HG03565 (cell line): ENCODE measurements at regions not wholly inside any gene's neighbourhood (a gene's known extent, or its start where the extent isn't known, plus 50 kb on each side); places are given as distances from the start of the nearest gene placed in this dataset.

Source experiments
- ATAC-seq: cut with Tn5 transposase; IDR thresholded peaks from one replicate; pipeline ENCODE4 v1.9.1; 2021; ENCODE audit warnings: mild to moderate bottlenecking, moderate library complexity; ENCODE audit not compliant: unreplicated experiment

GRCh38 chr17:77686903-77687302 is 271.6 kb upstream of the TNRC6C start:
- no peak for ATAC-seq

GRCh38 chr17:77687417-77687816 is 271.1 kb upstream of the TNRC6C start:
- ATAC-seq: no peak

- ATAC-seq: no peak
Observed at GRCh38 chr17:77687921-77688320, 270.6 kb upstream of the TNRC6C start.

- ATAC-seq: no peak
Observed at GRCh38 chr17:77688369-77688768, 270.1 kb upstream of the TNRC6C start.

- no peak for ATAC-seq
Observed at GRCh38 chr17:77690271-77691161, 268.0 kb upstream of the TNRC6C start.

- no peak for ATAC-seq
Observed at GRCh38 chr17:77691216-77692085, 267.1 kb upstream of the TNRC6C start.

GRCh38 chr17:77692571-77693161 is 265.8 kb upstream of the TNRC6C start:
- no peak for ATAC-seq

- ATAC-seq: no peak
Observed at GRCh38 chr17:77693301-77693700, 265.2 kb upstream of the TNRC6C start.

- ATAC-seq: no peak
Observed at GRCh38 chr17:77693776-77694175, 264.7 kb upstream of the TNRC6C start.

- no peak for ATAC-seq
Observed at GRCh38 chr17:77694391-77695363, 263.8 kb upstream of the TNRC6C start.

GRCh38 chr17:77695386-77695785 is 263.1 kb upstream of the TNRC6C start:
- ATAC-seq: no peak

- no peak for ATAC-seq
Observed at GRCh38 chr17:77696151-77696720, 262.3 kb upstream of the TNRC6C start.

GRCh38 chr17:77696721-77697460 is 261.6 kb upstream of the TNRC6C start:
- ATAC-seq: no peak

GRCh38 chr17:77697480-77698400 is 260.8 kb upstream of the TNRC6C start:
- no peak for ATAC-seq

GRCh38 chr17:77698903-77699623 is 259.4 kb upstream of the TNRC6C start:
- ATAC-seq: no peak

GRCh38 chr17:77700165-77700881 is 258.2 kb upstream of the TNRC6C start:
- no peak for ATAC-seq

- ATAC-seq: no peak
Observed at GRCh38 chr17:77701996-77702395, 256.5 kb upstream of the TNRC6C start.
